WTC11 (cell line): ENCODE measurements at regions not wholly inside any gene's neighbourhood (a gene's known extent, or its start where the extent isn't known, plus 50 kb on each side); places are given as distances from the start of the nearest gene placed in this dataset.

Experiments used
- ATAC-seq: fragments of 200-7000 bp; cut with Tn5 transposase; 2 replicates; pipeline ENCODE4 v1.10.0; 2021; ENCODE audit warnings: mild to moderate bottlenecking, moderate library complexity
- CTCF ChIA-PET: fragments of 300-600 bp; sonication (Branson Sonifier 250); formaldehyde crosslinking; loops from one replicate; lab custom pipeline; 2021; ENCODE audit warnings: antibody characterized with exemption; lab: Charles Lee
- POLR2A ChIA-PET: fragments of 350-600 bp; sonication (Branson Sonifier 250); formaldehyde crosslinking; loops from one replicate; lab custom pipeline; 2021; ENCODE audit warnings: antibody characterized with exemption; lab: Charles Lee
- DNase-seq: peaks from one replicate; pipeline ENCODE4 v3.0.0; 2021; ENCODE audit warnings: low spot score
- H3K27ac Mint-ChIP-seq: 2 replicates; pipeline ENCODE4 v1.8.0; 2021; ENCODE audit warnings: mixed read lengths
- H3K27me3 Mint-ChIP-seq: 2 replicates; pipeline ENCODE4 v1.8.0; 2021; ENCODE audit warnings: low read depth, mild to moderate bottlenecking, moderate library complexity, mixed read lengths
- H3K36me3 Mint-ChIP-seq: 2 replicates; pipeline ENCODE4 v1.8.0; 2021; ENCODE audit warnings: mixed read lengths
- H3K4me1 Mint-ChIP-seq: 2 replicates; pipeline ENCODE4 v1.8.0; 2022; ENCODE audit warnings: mixed read lengths
- H3K4me3 Mint-ChIP-seq: 2 replicates; pipeline ENCODE4 v1.8.0; 2021; ENCODE audit warnings: mild to moderate bottlenecking, moderate library complexity, mixed read lengths
- H3K9me3 Mint-ChIP-seq: 2 replicates; pipeline ENCODE4 v1.8.0; 2021; ENCODE audit warnings: mixed read lengths
- CBFB ChIP-seq: sonication (generic); formaldehyde crosslinking; IDR thresholded peaks from 2 replicates; pipeline ENCODE4 v1.8.1; 2022; ENCODE audit warnings: mild to moderate bottlenecking, low read depth, missing genetic modification reagents
- CREM ChIP-seq: sonication (generic); formaldehyde crosslinking; IDR thresholded peaks from 2 replicates; pipeline ENCODE4 v1.8.1; 2022; ENCODE audit warnings: mild to moderate bottlenecking, missing genetic modification reagents, moderate library complexity
- EMX1 ChIP-seq: fragments of 250-450 bp; sonication (Bioruptor Pico); IDR thresholded peaks from 2 replicates; pipeline ENCODE4 v1.8.0; 2021; ENCODE audit warnings: mild to moderate bottlenecking
- GRHL2 ChIP-seq: fragments of 250-450 bp; sonication (Bioruptor Pico); IDR thresholded peaks from 2 replicates; pipeline ENCODE4 v1.8.0; 2022; ENCODE audit warnings: mild to moderate bottlenecking, moderate library complexity; ENCODE audit not compliant: insufficient replicate concordance, severe bottlenecking
- GTF2I ChIP-seq: fragments of 250-450 bp; sonication (Bioruptor Pico); conservative IDR thresholded peaks from 2 replicates; pipeline ENCODE4 v1.4.0; 2021; ENCODE audit warnings: mild to moderate bottlenecking
- HMGA2 ChIP-seq: fragments of 250-450 bp; sonication (Bioruptor Pico); IDR thresholded peaks from 2 replicates; pipeline ENCODE4 v1.4.0; 2021; ENCODE audit warnings: mild to moderate bottlenecking, moderate library complexity
- KAT7 ChIP-seq: sonication (generic); formaldehyde crosslinking; IDR thresholded peaks from 2 replicates; pipeline ENCODE4 v1.8.1; 2023; ENCODE audit warnings: missing genetic modification reagents, mild to moderate bottlenecking, borderline replicate concordance
- MYBL2 ChIP-seq: sonication (generic); formaldehyde crosslinking; IDR thresholded peaks from 2 replicates; pipeline ENCODE4 v1.8.1; 2023; ENCODE audit warnings: mild to moderate bottlenecking, moderate library complexity, missing genetic modification reagents
- NFYB ChIP-seq: sonication (generic); formaldehyde crosslinking; conservative IDR thresholded peaks from 2 replicates; pipeline ENCODE4 v1.8.0; 2022; ENCODE audit warnings: low read depth, missing genetic modification reagents
- RORB ChIP-seq: fragments of 250-450 bp; sonication (Bioruptor Pico); IDR thresholded peaks from 2 replicates; pipeline ENCODE4 v1.9.0; 2021; ENCODE audit warnings: mild to moderate bottlenecking
- ZBTB21 ChIP-seq: sonication (generic); formaldehyde crosslinking; IDR thresholded peaks from 2 replicates; pipeline ENCODE4 v1.8.1; 2023; ENCODE audit warnings: mild to moderate bottlenecking, missing genetic modification reagents, borderline replicate concordance
- ZNF219 ChIP-seq: sonication (generic); formaldehyde crosslinking; IDR thresholded peaks from 2 replicates; pipeline ENCODE4 v1.8.0; 2023; ENCODE audit warnings: missing genetic modification reagents, mild to moderate bottlenecking, borderline replicate concordance
- TF ChIP-seq, protein P1 (sequence below): sonication (generic); formaldehyde crosslinking; IDR thresholded peaks from 2 replicates; pipeline ENCODE4 v1.8.0; 2022; ENCODE audit warnings: mild to moderate bottlenecking, missing genetic modification reagents
- TF ChIP-seq, protein P2 (sequence below): sonication (generic); formaldehyde crosslinking; IDR thresholded peaks from 2 replicates; pipeline ENCODE4 v1.8.1; 2023; ENCODE audit warnings: mild to moderate bottlenecking, moderate library complexity, missing genetic modification reagents
- TF ChIP-seq, protein P3 (sequence below): fragments of 250-450 bp; sonication (Bioruptor Pico); IDR thresholded peaks from 2 replicates; pipeline ENCODE4 v1.9.0; 2021; ENCODE audit warnings: moderate library complexity, mild to moderate bottlenecking, inconsistent platforms, borderline replicate concordance
- TF ChIP-seq, protein P4 (sequence below): sonication (generic); formaldehyde crosslinking; IDR thresholded peaks from 2 replicates; pipeline ENCODE4 v1.8.1; 2023; ENCODE audit warnings: mild to moderate bottlenecking, missing genetic modification reagents, moderate library complexity
- TF ChIP-seq, protein P5 (sequence below): sonication (generic); formaldehyde crosslinking; IDR thresholded peaks from 2 replicates; pipeline ENCODE4 v1.8.0; 2022; ENCODE audit warnings: mild to moderate bottlenecking, missing genetic modification reagents
- TF ChIP-seq, protein P6 (sequence below): fragments of 250-450 bp; sonication (Bioruptor Pico); IDR thresholded peaks from 2 replicates; pipeline ENCODE4 v1.9.0; 2021; ENCODE audit warnings: mild to moderate bottlenecking
- TF ChIP-seq, protein P7 (sequence below): fragments of 250-450 bp; sonication (Bioruptor Pico); IDR thresholded peaks from 2 replicates; pipeline ENCODE4 v2.1.2; 2022; ENCODE audit warnings: mild to moderate bottlenecking, moderate library complexity

DNA sequence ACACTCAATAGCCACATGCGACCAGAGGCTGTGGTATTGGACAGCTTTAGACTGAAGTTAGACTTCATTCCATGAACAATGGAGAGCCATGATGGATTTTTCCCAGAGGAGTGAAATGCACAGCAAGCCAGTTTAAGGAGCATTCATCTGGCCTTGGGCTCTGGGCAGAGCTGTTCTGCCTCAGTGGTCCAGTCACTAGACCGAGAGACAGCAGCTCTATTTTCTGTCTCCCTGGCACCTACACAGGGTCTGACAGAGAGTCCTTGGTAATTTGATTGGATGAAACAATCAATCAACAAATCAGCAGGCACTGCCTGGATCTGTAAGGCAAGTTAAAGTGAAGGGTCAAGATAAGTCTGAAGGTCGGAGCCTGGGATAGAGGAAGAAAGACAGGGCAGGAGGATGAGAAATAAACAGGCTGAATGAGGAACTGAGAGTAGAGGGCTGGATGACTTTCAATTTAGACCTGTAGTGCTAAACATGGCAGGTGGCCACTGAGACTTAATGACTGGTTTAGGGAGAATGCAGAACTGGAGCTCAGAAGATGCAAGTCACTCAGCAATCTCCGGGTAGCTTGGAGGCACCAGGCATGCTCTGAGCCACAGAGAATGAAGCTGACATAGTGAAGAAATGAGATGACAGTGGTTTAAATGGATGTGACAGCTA, 98.5 kb upstream of the SLC25A36 start (continued):
- TF ChIP-seq, protein P1, sequence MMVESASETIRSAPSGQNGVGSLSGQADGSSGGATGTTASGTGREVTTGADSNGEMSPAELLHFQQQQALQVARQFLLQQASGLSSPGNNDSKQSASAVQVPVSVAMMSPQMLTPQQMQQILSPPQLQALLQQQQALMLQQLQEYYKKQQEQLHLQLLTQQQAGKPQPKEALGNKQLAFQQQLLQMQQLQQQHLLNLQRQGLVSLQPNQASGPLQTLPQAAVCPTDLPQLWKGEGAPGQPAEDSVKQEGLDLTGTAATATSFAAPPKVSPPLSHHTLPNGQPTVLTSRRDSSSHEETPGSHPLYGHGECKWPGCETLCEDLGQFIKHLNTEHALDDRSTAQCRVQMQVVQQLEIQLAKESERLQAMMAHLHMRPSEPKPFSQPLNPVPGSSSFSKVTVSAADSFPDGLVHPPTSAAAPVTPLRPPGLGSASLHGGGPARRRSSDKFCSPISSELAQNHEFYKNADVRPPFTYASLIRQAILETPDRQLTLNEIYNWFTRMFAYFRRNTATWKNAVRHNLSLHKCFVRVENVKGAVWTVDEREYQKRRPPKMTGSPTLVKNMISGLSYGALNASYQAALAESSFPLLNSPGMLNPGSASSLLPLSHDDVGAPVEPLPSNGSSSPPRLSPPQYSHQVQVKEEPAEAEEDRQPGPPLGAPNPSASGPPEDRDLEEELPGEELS (CRISPR knock-in tag): no peak
- TF ChIP-seq GRHL2 (CRISPR knock-in tag) (no peak), MYBL2 (CRISPR knock-in tag) (no peak)
- TF ChIP-seq, protein P2, sequence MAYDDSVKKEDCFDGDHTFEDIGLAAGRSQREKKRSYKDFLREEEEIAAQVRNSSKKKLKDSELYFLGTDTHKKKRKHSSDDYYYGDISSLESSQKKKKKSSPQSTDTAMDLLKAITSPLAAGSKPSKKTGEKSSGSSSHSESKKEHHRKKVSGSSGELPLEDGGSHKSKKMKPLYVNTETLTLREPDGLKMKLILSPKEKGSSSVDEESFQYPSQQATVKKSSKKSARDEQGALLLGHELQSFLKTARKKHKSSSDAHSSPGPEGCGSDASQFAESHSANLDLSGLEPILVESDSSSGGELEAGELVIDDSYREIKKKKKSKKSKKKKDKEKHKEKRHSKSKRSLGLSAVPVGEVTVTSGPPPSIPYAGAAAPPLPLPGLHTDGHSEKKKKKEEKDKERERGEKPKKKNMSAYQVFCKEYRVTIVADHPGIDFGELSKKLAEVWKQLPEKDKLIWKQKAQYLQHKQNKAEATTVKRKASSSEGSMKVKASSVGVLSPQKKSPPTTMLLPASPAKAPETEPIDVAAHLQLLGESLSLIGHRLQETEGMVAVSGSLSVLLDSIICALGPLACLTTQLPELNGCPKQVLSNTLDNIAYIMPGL (CRISPR knock-in tag): no peak
- TF ChIP-seq, protein P3, sequence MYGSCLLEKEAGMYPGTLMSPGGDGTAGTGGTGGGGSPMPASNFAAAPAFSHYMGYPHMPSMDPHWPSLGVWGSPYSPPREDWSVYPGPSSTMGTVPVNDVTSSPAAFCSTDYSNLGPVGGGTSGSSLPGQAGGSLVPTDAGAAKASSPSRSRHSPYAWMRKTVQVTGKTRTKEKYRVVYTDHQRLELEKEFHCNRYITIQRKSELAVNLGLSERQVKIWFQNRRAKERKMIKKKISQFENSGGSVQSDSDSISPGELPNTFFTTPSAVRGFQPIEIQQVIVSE (CRISPR knock-in tag): no peak

DNA sequence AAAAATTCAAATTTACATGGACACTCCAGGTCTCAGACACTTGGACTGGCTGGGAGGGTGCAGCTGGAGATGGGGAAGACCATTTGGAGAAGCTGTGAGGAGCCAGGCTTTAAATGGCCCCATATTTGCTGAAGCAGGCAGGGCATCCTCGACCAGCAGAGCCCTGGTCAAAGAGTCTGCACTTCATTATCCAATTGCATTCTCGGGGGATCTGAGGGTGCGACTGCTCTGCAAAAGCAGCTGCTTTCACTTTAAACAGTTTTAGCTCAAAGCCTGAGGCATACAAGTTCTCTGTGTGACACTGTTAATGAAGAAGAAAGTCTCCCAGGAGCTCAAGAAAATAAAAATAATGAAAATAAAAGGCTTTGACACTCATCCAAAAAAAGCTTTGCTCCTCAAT, 98.0 kb upstream of the SLC25A36 start:
- POLR2A ChIA-PET: no interaction called here
- Mint-ChIP-seq H3K4me3 (no peak overlapping the region), H3K27ac (no peak overlapping the region), H3K36me3 (no peaks in the 10 kb centered on the region), H3K27me3 (no peaks in the 10 kb centered on the region; the same call in none of the 2 replicates), H3K9me3 (no peaks in the 10 kb centered on the region), H3K4me1 (peaks cover 11% of the 10 kb centered on the region)
- no peak for ATAC-seq
- CTCF ChIA-PET: no interaction called here
- TF ChIP-seq, protein P2 (CRISPR knock-in tag): no peak
- TF ChIP-seq GTF2I (CRISPR knock-in tag): no peak
- TF ChIP-seq, protein P4, sequence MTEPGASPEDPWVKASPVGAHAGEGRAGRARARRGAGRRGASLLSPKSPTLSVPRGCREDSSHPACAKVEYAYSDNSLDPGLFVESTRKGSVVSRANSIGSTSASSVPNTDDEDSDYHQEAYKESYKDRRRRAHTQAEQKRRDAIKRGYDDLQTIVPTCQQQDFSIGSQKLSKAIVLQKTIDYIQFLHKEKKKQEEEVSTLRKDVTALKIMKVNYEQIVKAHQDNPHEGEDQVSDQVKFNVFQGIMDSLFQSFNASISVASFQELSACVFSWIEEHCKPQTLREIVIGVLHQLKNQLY: no peak
- no peak for TF ChIP-seq CREM (CRISPR knock-in tag)
- no peak for TF ChIP-seq NFYB (CRISPR knock-in tag)
- TF ChIP-seq, protein P1 (CRISPR knock-in tag): no peak
- TF ChIP-seq, protein P5, sequence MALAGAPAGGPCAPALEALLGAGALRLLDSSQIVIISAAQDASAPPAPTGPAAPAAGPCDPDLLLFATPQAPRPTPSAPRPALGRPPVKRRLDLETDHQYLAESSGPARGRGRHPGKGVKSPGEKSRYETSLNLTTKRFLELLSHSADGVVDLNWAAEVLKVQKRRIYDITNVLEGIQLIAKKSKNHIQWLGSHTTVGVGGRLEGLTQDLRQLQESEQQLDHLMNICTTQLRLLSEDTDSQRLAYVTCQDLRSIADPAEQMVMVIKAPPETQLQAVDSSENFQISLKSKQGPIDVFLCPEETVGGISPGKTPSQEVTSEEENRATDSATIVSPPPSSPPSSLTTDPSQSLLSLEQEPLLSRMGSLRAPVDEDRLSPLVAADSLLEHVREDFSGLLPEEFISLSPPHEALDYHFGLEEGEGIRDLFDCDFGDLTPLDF: no peak
- TF ChIP-seq ZNF219: no peak
- no peak for TF ChIP-seq CBFB
- TF ChIP-seq KAT7: no peak
- TF ChIP-seq EMX1: no peak
- TF ChIP-seq, protein P6, sequence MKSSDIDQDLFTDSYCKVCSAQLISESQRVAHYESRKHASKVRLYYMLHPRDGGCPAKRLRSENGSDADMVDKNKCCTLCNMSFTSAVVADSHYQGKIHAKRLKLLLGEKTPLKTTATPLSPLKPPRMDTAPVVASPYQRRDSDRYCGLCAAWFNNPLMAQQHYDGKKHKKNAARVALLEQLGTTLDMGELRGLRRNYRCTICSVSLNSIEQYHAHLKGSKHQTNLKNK (CRISPR knock-in tag): no peak
- no peak for TF ChIP-seq GRHL2 (CRISPR knock-in tag)
- TF ChIP-seq HMGA2 (CRISPR knock-in tag): no peak
- TF ChIP-seq, protein P7, sequence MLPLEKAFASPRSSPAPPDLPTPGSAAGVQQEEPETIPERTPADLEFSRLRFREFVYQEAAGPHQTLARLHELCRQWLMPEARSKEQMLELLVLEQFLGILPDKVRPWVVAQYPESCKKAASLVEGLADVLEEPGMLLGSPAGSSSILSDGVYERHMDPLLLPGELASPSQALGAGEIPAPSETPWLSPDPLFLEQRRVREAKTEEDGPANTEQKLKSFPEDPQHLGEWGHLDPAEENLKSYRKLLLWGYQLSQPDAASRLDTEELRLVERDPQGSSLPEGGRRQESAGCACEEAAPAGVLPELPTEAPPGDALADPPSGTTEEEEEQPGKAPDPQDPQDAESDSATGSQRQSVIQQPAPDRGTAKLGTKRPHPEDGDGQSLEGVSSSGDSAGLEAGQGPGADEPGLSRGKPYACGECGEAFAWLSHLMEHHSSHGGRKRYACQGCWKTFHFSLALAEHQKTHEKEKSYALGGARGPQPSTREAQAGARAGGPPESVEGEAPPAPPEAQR (CRISPR knock-in tag): no peak
- no peak for TF ChIP-seq ZBTB21 (CRISPR knock-in tag)
- TF ChIP-seq RORB (CRISPR knock-in tag): no peak
- no peak for DNase-seq
